Hematopoietic multipotent progenitor cell treated with erythropoietin and hydrocortisone succinate and interleukin-3 and kit ligand, for 6 days (in vitro differentiated cells): ENCODE measurements at regions not wholly inside any gene's neighbourhood (a gene's known extent, or its start where the extent isn't known, plus 50 kb on each side); places are given as distances from the start of the nearest gene placed in this dataset.
A peak's percentile ranks its signal among the peaks of the same experiment; 100 is the strongest.
"Not testable (repeated sequence)": the region's sequence is repeated elsewhere in the genome, so short reads cannot be mapped to it uniquely, and the experiment has no call there.

ENCODE experiments used
- DNase-seq: peaks from one replicate; pipeline ENCODE4 v3.0.0-alpha.2; 2015

GRCh38 chr5:165360366-165360765 lies 1854.9 kb downstream of the MAT2B start:
- no peak for DNase-seq

- peak; percentile 17 for DNase-seq
Observed at GRCh38 chr5:165360784-165361542, 1855.5 kb downstream of the MAT2B start.

- DNase-seq, result no peak
Observed at GRCh38 chr5:165370233-165370632, 1864.8 kb downstream of the MAT2B start.

GRCh38 chr5:165370794-165371193 lies 1865.4 kb downstream of the MAT2B start:
- DNase-seq, result no peak

- DNase-seq, result no peak
Observed at GRCh38 chr5:165375201-165375600, 1869.8 kb downstream of the MAT2B start.

- peak; percentile 33 for DNase-seq
Observed at GRCh38 chr5:165393839-165394238, 1888.4 kb downstream of the MAT2B start.

GRCh38 chr5:165397516-165397915 lies 1892.1 kb downstream of the MAT2B start:
- DNase-seq, result no peak

GRCh38 chr5:165400086-165400485 lies 1894.7 kb downstream of the MAT2B start:
- no peak for DNase-seq

GRCh38 chr5:165404917-165405316 lies 1899.5 kb downstream of the MAT2B start:
- no peak for DNase-seq

GRCh38 chr5:165405340-165405739 lies 1899.9 kb downstream of the MAT2B start:
- peak; percentile 26 for DNase-seq

- no peak for DNase-seq
Observed at GRCh38 chr5:165407352-165407751, 1901.9 kb downstream of the MAT2B start.

GRCh38 chr5:165410476-165410875 lies 1905.1 kb downstream of the MAT2B start:
- DNase-seq, result no peak

GRCh38 chr5:165411532-165411931 lies 1906.1 kb downstream of the MAT2B start:
- not testable (repeated sequence) for DNase-seq

- DNase-seq, result no peak
Observed at GRCh38 chr5:165420493-165420892, 1915.1 kb downstream of the MAT2B start.

GRCh38 chr5:165423697-165424299 lies 1918.4 kb downstream of the MAT2B start:
- no peak for DNase-seq

- DNase-seq, result no peak
Observed at GRCh38 chr5:165425594-165425993, 1920.2 kb downstream of the MAT2B start.

GRCh38 chr5:165448753-165449152 lies 1943.3 kb downstream of the MAT2B start:
- peak; percentile 4 for DNase-seq

GRCh38 chr5:165457859-165458481 lies 1952.6 kb downstream of the MAT2B start:
- peak; percentile 75 for DNase-seq

GRCh38 chr5:165459232-165459631 lies 1953.8 kb downstream of the MAT2B start:
- DNase-seq, result no peak

- no peak for DNase-seq
Observed at GRCh38 chr5:165460911-165461310, 1955.5 kb downstream of the MAT2B start.

GRCh38 chr5:165477546-165477945 lies 1972.1 kb downstream of the MAT2B start:
- DNase-seq, result no peak

GRCh38 chr5:165495829-165496380 lies 1990.5 kb downstream of the MAT2B start:
- DNase-seq, result peak; percentile 3

GRCh38 chr5:165497707-165498106 lies 1992.3 kb downstream of the MAT2B start:
- DNase-seq, result peak; percentile 63
